A549 (cell line): ENCODE measurements at regions not wholly inside any gene's neighbourhood (a gene's known extent, or its start where the extent isn't known, plus 50 kb on each side); places are given as distances from the start of the nearest gene placed in this dataset.

Source experiments
- CEBPB ChIP-seq, 2 experiments: fragments of >200 bp in 1 of 2; sonication (Bioruptor Twin) in 1 of 2; formaldehyde crosslinking in 1 of 2; IDR thresholded peaks; 2 replicates each; pipeline ENCODE4 v1.6.1; 2012 to 2016
- CTCF ChIP-seq: fragments of >200 bp; sonication (Bioruptor Twin); formaldehyde crosslinking; IDR thresholded peaks from 3 replicates; pipeline ENCODE4 v1.5.1; 2016
- ELK1 ChIP-seq: fragments of 150-350 bp; IDR thresholded peaks from 2 replicates; pipeline ENCODE4 v1.6.1; 2014; ENCODE audit warnings: low read depth, mild to moderate bottlenecking, low read length
- HDAC2 ChIP-seq: fragments of 200-600 bp; sonication (generic); IDR thresholded peaks from 2 replicates; pipeline ENCODE4 v1.6.1; 2016
- JUNB ChIP-seq: fragments of >200 bp; sonication (Bioruptor Twin); formaldehyde crosslinking; IDR thresholded peaks from 2 replicates; pipeline ENCODE4 v1.6.1; 2016
- MYC ChIP-seq: IDR thresholded peaks from 2 replicates; pipeline ENCODE4 v1.6.1; 2012; ENCODE audit warnings: mild to moderate bottlenecking, inconsistent platforms, low read length, improper control_type of control experiment, borderline replicate concordance
- NR3C1 ChIP-seq: fragments of >200 bp; sonication (Bioruptor Twin); formaldehyde crosslinking; IDR thresholded peaks from 3 replicates; pipeline ENCODE4 v1.6.1; 2017
- POLR2A ChIP-seq: IDR thresholded peaks from 2 replicates; pipeline ENCODE4 v1.6.1; 2012; ENCODE audit warnings: mild to moderate bottlenecking, low read length
- RNF2 ChIP-seq: fragments of 200-600 bp; sonication (generic); IDR thresholded peaks from 2 replicates; pipeline ENCODE4 v1.6.1; 2016; ENCODE audit warnings: low read depth, mild to moderate bottlenecking, antibody characterized with exemption, moderate library complexity, borderline replicate concordance
- SREBF2 ChIP-seq: fragments of 450-650 bp; IDR thresholded peaks from 2 replicates; pipeline ENCODE4 v1.6.1; 2014; ENCODE audit warnings: mild to moderate bottlenecking, moderate library complexity
- USF2 ChIP-seq: fragments of 450-650 bp; IDR thresholded peaks from 2 replicates; pipeline ENCODE4 v1.6.1; 2014; ENCODE audit warnings: antibody characterized with exemption

- TF ChIP-seq CTCF (no peak), RNF2 (no peak), POLR2A (no peak), HDAC2 (no peak), CEBPB (IDR thresholded peaks at IDR 0.05) (no peak), NR3C1 (no peak), SREBF2 (no peak), JUNB (no peak), USF2 (no peak), ELK1 (no peak), MYC (no peak)
These were observed 424.8 kb downstream of the MDFIC start for GRCh38 chr7:115346685-115347084.
